C1 segment of cervical spinal cord (tissue), 14 donors: ENCODE measurements at regions not wholly inside any gene's neighbourhood (a gene's known extent, or its start where the extent isn't known, plus 50 kb on each side); places are given as distances from the start of the nearest gene placed in this dataset.

ENCODE experiments used
- DNase-seq, 14 donors: peaks; one replicate each; lab custom pipeline; 2025; lab: John Stamatoyannopoulos, UW

- no peak for DNase-seq
These were observed 67.7 kb upstream of the LSM14A start for GRCh38 chr19:34104557-34104956.

DNA sequence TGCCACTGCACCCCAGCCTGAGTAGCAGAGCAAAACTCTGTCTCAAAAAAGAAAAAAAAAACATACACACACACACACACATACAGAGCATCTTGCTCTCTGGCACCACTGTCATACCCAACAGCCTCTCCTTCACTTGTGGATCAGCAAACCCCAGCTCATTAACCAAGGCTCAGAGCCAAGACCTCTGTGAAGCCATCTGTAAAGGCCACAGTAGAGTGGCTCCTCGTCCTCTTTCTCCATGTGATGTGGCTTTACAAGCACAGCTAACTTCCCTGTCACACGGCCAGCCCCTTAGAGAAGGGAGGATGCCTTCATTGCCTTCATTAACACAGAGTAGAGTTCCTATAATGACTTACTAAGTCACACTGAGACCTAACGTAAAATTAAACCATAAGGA, 62.7 kb upstream of the LSM14A start:
- no peak for DNase-seq

DNA sequence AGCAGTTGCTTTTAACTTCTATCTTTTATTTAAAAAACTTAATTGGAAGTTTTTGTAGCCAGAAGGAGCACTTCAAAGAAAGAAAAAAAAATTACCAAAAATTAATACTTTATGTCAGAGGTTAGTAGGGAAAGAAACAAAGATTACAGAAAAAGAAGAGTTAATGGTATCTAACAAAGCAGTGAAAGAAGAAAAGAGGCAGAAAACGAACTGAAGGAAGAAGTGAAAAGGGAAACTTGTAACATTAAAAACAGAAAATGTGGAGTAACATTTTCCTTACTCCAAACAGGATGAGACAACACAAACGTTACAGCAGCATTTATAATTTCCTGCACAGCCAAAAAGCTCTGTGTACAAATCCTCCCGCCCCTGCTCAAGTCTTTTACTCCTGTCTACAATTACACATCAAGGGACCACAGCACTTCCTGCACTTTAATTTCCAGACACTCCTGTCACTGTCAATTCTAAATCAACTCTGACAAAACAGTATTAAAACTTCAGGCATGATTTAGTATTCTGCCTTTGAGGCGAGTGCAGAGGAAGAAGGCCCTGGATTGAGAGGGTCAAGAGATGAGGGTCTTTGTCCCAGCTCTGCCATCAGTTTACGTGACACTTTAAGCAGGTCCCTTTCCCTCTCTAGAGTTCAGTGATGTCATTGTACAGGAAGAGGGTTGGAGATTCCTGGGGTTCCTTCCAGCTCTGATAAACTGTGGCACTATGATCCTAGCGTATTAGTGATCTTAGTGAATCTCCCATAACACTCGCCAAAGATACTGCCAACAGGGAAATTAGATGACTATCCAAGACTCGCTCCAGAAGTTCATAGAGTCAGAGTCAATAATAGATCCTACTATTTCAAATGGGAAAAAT, 53.2 kb upstream of the LSM14A start:
- DNase-seq: no peak

DNA sequence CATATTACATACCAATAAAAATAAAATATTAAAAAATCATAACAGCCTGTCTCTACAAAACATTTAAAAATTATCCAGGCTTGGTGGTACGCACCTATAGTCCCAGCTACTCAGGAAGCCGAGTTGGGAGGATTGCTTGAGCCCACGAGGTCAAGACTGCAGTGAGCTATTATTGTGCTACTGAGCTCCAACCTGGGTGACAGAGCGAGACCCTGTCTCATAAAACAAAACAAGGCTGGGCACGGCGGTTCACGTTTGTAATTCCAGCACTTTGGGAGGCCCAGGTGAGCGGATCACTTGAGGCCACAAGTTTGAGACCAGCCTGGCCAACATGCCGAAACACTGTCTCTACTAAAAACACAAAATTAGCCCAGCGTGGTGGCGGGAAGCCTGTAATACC, 52.2 kb upstream of the LSM14A start:
- no peak for DNase-seq

DNA sequence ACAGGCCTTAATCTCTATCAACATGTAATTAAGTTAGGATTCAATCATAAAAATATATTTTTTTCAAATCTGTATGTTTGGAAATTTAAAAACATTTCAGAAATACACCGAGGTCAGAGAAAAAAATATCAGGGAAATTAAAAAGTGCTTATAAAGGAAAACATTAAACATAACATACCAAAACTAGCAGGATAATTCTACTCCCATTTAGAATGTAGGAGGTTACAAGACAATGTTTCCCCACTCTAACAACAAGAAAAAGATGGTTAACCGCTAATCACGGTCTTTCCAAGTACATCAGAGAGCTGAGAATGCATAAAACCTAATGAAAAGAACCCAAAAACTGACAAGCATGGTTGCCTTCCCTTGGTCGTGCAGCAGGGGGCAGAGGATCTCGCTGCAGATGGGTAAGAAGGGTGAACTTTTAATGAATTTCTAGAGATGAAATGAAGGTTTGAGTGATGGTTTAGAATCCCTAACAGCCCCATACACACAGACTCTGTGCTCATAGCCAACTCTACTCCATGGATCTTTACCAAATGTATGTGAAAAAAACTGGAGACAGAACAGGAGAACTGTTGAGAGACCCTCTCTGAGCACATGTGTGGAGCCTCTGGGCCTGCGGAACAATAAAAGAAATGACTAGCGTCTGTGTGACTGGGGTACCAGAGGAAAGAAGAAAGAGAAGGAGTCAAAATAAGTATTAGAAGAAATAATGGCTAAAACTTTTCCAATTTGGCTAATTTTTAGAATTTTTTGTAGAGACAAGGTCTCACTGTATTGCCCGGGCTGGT, 51.3 kb upstream of the LSM14A start:
- no peak for DNase-seq
